ENCODE measurements at regions not wholly inside any gene's neighbourhood (a gene's known extent, or its start where the extent isn't known, plus 50 kb on each side); places are given as distances from the start of the nearest gene placed in this dataset.

DNA sequence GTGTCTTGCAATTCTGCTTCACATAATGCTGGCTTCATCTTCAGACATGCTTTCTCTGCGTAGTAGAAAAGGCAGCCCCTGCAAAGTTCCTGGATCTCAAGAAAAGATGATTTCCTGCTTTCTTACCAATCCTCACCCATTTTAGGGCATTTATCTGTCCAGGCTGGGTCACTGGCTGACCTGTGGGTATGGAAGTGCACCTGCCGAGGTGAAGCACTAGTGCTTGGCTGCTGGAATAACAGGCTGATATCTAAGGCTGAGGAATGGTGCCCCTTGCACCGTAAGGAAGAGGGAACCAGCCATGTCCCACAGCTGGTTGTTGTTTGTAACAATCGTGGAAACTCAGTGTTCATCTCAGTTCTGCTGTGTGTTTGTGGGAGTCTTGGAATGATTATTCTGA is 138.0 kb upstream of the KLF6 start:
- TF ChIP-seq, protein P1, sequence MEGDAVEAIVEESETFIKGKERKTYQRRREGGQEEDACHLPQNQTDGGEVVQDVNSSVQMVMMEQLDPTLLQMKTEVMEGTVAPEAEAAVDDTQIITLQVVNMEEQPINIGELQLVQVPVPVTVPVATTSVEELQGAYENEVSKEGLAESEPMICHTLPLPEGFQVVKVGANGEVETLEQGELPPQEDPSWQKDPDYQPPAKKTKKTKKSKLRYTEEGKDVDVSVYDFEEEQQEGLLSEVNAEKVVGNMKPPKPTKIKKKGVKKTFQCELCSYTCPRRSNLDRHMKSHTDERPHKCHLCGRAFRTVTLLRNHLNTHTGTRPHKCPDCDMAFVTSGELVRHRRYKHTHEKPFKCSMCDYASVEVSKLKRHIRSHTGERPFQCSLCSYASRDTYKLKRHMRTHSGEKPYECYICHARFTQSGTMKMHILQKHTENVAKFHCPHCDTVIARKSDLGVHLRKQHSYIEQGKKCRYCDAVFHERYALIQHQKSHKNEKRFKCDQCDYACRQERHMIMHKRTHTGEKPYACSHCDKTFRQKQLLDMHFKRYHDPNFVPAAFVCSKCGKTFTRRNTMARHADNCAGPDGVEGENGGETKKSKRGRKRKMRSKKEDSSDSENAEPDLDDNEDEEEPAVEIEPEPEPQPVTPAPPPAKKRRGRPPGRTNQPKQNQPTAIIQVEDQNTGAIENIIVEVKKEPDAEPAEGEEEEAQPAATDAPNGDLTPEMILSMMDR (IDR thresholded peaks at IDR 0.05; ENCODE audit: poor library complexity): no peak
- TF ChIP-seq EZH2 (IDR thresholded peaks at IDR 0.05; ENCODE audit: borderline replicate concordance): no peak
